Globus pallidus (tissue), 1 donor: ENCODE measurements at regions not wholly inside any gene's neighbourhood (a gene's known extent, or its start where the extent isn't known, plus 50 kb on each side); places are given as distances from the start of the nearest gene placed in this dataset.

Experiments used
- DNase-seq: peaks from one replicate; pipeline ENCODE4 v3.0.0-alpha.2; 2015; ENCODE audit warnings: low spot score

GRCh38 chr7:386385-386784, 96.4 kb downstream of the FOXL3 start:
- DNase-seq: no peak

- DNase-seq: no peak
Measured at GRCh38 chr7:387132-388022, 97.4 kb downstream of the FOXL3 start.

- DNase-seq: no peak
Measured at GRCh38 chr7:388023-388960, 98.3 kb downstream of the FOXL3 start.

GRCh38 chr7:388961-389701, 99.2 kb downstream of the FOXL3 start:
- no peak for DNase-seq

- DNase-seq: no peak
Measured at GRCh38 chr7:389911-390601, 100.1 kb downstream of the FOXL3 start.

- no peak for DNase-seq
Measured at GRCh38 chr7:390761-391410, 100.9 kb downstream of the FOXL3 start.

GRCh38 chr7:391411-391951, 101.5 kb downstream of the FOXL3 start:
- no peak for DNase-seq

- no peak for DNase-seq
Measured at GRCh38 chr7:391961-392524, 102.1 kb downstream of the FOXL3 start.

- no peak for DNase-seq
Measured at GRCh38 chr7:392822-393221, 102.9 kb downstream of the FOXL3 start.

GRCh38 chr7:395643-396042, 105.7 kb downstream of the FOXL3 start:
- DNase-seq: no peak

- DNase-seq: no peak
Measured at GRCh38 chr7:398888-399287, 108.9 kb downstream of the FOXL3 start.

GRCh38 chr7:400901-401485, 111.0 kb downstream of the FOXL3 start:
- no peak for DNase-seq

- DNase-seq: no peak
Measured at GRCh38 chr7:401495-401894, 111.5 kb downstream of the FOXL3 start.

- DNase-seq: no peak
Measured at GRCh38 chr7:404812-405488, 114.7 kb downstream of the PDGFA start.

GRCh38 chr7:405489-406211, 114.0 kb downstream of the PDGFA start:
- no peak for DNase-seq

GRCh38 chr7:407721-408539, 111.7 kb downstream of the PDGFA start:
- no peak for DNase-seq

GRCh38 chr7:408751-409311, 110.8 kb downstream of the PDGFA start:
- DNase-seq: no peak
